ENCODE measurements at regions not wholly inside any gene's neighbourhood (a gene's known extent, or its start where the extent isn't known, plus 50 kb on each side); places are given as distances from the start of the nearest gene placed in this dataset.

- no peak for DNase-seq (ENCODE audit: extremely low read depth, low read depth)
- TF ChIP-seq CTCF (IDR thresholded peaks at IDR 0.05; ENCODE audit: low read depth, low read length) = no peak
Observed at GRCh38 chr18:34350778-34351177, 126.1 kb upstream of the NOL4 start.

GRCh38 chr18:34352385-34353163, 127.9 kb upstream of the NOL4 start:
- DNase-seq (ENCODE audit: extremely low read depth, low read depth) = no peak
- TF ChIP-seq CTCF (IDR thresholded peaks at IDR 0.05; ENCODE audit: low read depth, low read length) = no peak

- DNase-seq (ENCODE audit: extremely low read depth, low read depth) = no peak
- no peak for TF ChIP-seq CTCF (IDR thresholded peaks at IDR 0.05; ENCODE audit: low read depth, low read length)
Observed at GRCh38 chr18:34354351-34354750, 129.6 kb upstream of the NOL4 start.

DNA sequence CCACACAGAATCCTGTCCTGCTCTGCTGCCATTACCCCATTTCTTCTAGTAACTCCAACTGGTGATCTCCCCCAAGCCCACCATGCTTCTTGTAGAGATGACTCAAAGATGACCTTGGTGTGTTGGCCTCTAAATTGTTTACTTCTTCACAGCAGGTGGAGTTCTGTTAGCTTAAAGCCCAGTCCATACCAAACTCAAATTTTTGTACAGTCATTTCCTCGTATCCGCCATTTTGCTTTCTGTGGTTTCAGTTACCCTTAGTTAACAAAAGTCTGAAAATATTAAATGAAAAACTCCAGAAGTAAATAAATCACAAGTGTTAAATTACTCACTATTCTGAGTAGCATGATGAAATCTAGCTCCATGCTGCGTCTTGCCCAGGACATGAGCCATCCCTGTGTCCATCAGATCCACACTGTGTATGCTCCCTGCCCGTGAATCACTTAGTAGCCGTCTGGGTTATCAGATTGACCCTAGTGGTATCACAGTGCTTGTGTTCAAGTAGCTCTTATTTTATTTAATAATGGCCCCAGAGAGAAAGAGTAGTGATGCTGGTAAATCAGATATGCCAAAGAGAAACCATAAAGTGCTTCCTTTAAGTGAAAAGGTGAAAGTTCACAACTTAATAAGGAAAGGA, 133.3 kb upstream of the NOL4 start:
- no peak for DNase-seq (ENCODE audit: extremely low read depth, low read depth)
- TF ChIP-seq CTCF (IDR thresholded peaks at IDR 0.05; ENCODE audit: low read depth, low read length) = no peak

DNA sequence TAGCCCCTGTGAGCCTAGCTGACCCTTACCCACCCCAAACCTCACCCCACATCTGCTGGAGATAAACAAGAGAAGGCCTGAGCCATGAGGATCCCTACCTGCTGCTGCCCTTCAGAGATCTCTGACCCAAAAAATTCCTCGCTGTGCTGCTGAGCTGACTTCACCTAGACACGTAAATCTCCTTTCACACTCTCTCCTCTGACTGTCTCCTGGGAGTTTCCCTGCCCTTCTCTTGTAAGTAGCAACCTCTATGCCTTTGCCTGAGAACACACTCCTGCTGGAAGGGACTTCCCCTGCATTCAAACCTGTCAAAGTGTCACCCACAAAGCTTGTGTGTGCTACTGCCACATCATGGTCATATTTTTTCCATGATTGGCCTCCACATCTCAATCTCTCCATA, 134.2 kb upstream of the NOL4 start:
- no peak for DNase-seq (ENCODE audit: extremely low read depth, low read depth)
- TF ChIP-seq CTCF (IDR thresholded peaks at IDR 0.05; ENCODE audit: low read depth, low read length) = no peak

- TF ChIP-seq CTCF (IDR thresholded peaks at IDR 0.05; ENCODE audit: low read depth, low read length) = no peak
- no peak for DNase-seq (ENCODE audit: extremely low read depth, low read depth)
Observed at GRCh38 chr18:34364699-34365098, 140.0 kb upstream of the NOL4 start.

DNA sequence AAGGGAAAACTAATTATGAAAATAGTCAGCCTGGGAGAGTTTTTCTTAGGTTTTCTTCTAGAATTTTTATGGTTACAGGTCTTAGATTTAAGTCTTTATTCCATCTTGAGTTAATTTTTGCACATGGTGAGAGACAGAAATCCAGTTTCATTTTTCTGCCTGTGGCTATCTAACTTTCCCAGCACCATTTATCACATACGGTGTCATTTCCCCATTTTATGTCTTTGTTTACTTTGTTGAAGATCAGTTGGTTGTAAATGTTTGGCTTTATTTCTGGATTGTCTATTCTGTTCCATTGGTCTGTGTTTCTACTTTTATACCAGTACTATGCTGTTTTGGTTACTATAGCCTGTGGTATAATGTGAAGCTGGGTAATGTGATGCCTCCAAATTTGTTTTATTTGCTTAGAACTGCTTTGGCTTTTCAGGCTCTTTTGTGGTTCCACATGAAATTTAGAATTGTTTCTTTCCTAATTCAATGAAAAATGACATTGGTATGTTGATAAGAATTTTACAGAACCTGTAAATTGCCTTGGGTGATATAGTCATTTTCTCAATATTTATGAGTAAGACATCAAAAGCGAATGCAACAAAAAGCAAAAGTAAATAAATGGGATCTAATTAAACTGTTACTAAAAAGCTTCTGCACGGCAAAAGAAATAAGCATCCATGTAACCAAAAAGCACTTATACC, 146.1 kb upstream of the NOL4 start:
- no peak for DNase-seq (ENCODE audit: extremely low read depth, low read depth)
- TF ChIP-seq CTCF (IDR thresholded peaks at IDR 0.05; ENCODE audit: low read depth, low read length) = no peak

All from AG09319 (cell line).